NOMO-1 (cell line): ENCODE measurements at regions not wholly inside any gene's neighbourhood (a gene's known extent, or its start where the extent isn't known, plus 50 kb on each side); places are given as distances from the start of the nearest gene placed in this dataset.

Source experiments
- DNase-seq, 2 experiments: peaks; one replicate each; lab custom pipeline; 2025; ENCODE audit not compliant: unreplicated experiment in 2 of 2; lab: John Stamatoyannopoulos, UW

GRCh38 chr10:128722947-128723346 is 596.7 kb upstream of the MKI67 start:
- no peak for DNase-seq

GRCh38 chr10:128723631-128724205 is 597.5 kb upstream of the MKI67 start:
- no peak for DNase-seq

GRCh38 chr10:128725531-128725930 is 599.3 kb upstream of the MKI67 start:
- no peak for DNase-seq

DNA sequence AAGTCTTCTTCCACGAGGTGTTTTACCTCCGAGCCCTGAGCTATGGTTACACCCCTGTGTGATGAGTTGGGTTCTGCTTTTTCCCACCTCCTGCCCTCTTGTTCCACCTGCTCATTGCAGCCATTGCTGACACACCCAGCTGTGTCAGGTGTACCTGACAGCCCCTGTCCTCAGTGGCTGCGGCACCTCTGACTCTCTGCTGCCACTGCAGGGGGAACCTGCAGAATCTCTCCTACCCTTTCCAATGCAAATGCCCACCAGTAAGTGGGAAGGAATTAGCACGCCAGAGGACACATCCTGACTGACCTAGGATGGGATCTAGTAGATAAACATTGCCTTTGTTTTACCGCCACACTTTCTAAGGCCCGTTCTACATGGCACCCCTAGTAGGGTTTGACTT is 600.9 kb upstream of the MKI67 start:
- peak in 1 of 2 experiments; percentile 6 for DNase-seq

DNA sequence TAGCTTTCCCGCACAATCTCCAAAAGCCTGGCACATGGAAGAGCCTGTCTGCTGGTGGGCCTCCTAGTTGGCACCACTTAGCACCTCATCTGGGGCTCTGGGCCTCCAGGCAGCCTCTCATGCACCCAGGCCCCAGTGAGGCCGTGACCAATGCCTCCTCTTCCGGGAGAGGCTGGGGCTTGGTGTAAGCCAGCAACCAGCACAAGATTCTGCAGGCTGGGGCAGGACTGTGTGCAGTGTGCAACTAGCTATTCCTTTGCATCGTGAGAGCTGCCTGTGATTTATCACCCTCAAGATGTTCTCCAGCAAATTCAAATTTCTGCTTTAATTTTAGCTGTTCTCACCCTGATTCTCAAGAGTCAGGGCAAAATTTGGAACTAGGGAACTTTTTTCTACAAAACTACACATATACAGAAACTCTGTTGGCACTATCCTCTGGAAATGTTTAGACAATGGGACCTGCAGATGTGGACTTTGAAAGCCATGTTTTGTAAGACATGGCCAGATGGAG is 603.7 kb upstream of the MKI67 start:
- DNase-seq = no peak

DNA sequence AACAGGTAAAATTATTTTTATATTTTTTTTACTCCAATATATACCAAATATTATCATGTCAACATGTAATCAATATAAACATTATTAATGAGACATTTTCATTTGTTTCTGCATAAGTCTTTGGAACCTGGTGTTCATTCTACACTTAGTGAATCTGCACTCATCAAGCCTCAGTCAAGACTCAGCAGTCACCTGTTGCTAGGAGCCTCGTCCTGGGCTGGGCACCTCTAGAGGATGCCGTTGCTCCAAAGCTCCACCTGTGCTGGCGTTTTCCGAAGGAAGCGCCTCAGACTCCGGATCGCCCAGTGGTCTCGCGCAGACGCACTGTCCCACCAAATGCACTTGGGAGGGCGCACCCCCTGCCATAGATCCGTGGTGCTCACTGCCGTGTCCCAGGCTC is 604.7 kb upstream of the MKI67 start:
- no peak for DNase-seq

GRCh38 chr10:128734161-128734560 is 607.9 kb upstream of the MKI67 start:
- DNase-seq = no peak

- no peak for DNase-seq
Measured at GRCh38 chr10:128734734-128735133, 608.5 kb upstream of the MKI67 start.

DNA sequence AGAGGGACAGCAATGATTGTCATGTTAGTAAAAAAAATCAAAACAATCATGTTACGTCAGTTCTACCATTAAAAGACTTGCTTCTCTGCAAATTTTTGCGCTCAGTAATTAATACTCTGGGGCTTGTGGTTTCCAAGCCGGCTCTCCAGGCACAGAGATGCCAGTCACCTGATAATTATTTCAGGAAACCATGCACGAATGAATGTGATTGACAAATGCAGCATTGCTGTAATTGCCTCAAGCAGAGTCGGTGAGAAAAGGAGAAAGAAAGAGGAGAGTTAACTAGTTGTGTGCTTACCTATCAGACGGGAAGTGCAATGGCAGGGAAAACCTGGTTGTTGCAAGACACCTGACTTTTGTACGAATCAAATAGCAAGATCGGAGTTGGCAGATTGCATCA is 609.8 kb upstream of the MKI67 start:
- no peak for DNase-seq

DNA sequence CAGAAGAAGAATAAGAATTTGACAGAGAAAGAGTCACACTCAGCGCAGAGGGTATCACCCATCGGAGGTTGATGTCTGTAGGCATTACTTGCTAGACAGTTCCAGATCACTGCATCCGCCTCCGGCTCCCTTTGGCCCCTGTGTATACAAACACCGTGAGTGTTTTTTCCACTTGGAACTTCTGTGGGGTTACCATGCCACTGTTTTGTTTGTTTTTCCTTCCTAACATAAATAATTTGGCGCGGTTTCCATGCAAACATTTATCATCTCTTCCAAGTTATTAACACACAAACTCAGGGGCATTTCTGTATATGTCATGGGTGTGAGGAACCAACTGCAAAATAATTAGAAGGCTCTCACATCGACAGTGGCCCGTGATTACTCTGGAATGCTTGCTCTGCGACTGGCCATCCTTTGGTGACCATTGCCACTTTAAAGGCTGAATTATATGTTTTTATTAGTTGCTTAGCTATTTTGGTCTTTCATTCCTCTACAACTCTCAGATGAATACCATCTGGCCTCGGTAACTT is 612.2 kb upstream of the MKI67 start:
- DNase-seq = no peak

DNA sequence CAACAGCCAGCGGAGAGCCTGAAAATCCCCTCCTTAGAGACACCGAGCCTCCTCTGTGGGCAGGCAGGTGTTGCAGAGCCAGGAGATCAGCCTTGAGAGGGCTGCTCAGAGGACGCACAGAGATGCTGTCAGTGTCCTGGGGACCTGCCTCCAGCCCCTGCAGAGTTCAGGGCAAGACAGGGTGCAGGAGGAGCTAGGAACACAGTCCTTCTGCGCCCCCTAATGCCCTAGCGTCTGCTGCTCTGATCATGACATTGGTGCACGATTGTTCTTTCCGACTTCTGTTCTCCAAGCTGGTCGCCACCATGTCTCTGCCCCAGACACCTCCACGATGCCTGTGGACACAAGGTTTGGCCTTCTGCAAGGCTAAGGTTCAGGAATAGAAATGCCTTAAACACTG is 613.7 kb upstream of the MKI67 start:
- no peak for DNase-seq

GRCh38 chr10:128741180-128741579 is 615.0 kb upstream of the MKI67 start:
- no peak for DNase-seq

- DNase-seq = no peak
Measured at GRCh38 chr10:128741680-128742079, 615.5 kb upstream of the MKI67 start.

DNA sequence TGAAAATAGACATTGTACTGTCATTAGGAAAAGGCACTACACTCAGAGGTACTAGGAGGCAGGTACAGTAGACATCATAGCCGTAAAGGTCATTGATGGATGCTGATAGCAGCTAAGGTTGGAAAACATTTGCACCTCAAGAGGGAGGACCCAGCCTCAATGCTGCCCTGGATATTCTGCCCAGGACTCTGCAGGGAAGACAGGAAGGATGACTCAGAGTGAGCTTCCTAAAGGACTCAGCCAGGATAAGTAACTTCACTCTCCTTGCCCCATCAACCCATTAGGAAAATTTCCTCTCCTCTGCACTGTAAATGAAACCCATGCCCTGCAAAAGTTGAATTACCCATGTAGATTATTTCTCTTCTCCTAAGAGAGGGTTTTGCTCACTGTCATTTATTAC is 617.9 kb upstream of the MKI67 start:
- no peak for DNase-seq

- no peak for DNase-seq
Measured at GRCh38 chr10:128744811-128745305, 618.6 kb upstream of the MKI67 start.

DNA sequence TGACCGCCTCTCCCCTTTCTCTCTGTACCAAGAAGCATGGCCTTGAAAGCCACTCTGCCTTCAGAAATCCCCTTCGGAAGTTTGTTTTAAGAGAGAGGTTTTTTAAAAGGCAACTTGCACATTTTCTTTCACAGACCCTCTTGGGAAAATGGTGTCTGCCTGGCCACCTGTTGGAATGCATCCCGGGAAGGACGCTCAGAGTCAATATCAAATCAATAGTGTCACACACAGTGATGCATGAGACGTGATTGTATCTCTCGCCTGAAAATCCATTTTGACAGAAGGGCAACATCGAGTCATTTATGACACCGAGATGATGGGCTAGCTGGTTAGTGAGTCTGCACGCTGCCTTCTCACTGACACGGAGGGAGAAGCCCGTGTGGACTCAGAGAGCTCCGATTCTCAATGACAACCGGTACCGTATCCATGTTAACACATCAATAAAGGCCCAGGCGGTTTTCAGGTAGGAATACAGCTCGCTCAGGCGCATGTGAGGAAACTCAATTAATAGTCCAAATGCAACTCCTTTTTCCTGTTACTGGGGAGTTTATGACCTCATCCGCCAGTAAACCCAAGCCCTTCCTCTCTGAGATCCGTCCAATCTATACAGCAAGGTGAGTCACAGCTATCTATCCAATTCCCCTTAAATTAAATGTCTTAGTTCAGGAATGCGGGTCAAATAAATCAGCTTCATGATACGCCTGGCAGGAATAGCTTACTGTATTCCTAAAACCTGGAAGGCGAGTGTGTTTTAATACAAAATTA is 621.5 kb upstream of the MKI67 start:
- DNase-seq = no peak

DNA sequence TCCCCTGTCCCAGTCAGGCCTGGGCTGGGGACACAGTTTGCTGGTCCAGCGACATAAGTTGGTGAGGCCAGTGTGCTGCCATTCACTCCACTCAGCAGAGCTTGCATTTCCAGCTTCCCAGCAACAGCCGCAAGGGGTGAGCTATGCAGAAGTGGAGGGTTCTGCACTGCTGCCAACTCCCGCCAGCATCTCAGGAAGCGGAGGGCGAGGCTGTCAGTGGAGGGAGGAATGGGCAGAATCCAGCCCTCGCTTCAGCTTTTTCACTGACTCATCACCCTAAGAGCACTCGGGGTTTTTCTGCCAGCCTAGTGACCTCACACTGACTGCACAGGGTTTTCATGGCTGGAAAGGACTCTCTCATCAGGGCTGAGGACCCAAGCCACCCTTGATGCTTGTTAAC is 625.1 kb upstream of the MKI67 start:
- no peak for DNase-seq

- no peak for DNase-seq
Measured at GRCh38 chr10:128751851-128752250, 625.6 kb upstream of the MKI67 start.

DNA sequence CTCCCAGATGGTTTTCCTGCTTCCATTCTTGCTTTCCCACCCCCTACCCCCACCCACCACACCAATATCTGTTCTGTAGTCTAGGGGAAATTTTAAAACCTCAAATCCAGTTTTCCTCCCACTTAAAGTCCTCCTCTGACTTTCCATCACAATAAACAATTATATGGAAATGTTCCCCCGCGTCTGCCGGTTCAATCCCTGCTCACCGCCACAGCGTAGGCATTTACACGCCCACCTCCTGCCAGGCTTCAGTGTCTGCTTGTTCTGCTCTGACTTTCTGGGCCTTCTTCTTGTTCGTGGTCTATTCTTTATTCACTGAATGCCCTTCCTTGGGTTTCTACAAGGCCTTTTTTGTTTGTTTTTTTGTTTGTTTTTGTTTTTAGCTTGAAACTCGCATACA is 633.0 kb upstream of the MKI67 start:
- no peak for DNase-seq

DNA sequence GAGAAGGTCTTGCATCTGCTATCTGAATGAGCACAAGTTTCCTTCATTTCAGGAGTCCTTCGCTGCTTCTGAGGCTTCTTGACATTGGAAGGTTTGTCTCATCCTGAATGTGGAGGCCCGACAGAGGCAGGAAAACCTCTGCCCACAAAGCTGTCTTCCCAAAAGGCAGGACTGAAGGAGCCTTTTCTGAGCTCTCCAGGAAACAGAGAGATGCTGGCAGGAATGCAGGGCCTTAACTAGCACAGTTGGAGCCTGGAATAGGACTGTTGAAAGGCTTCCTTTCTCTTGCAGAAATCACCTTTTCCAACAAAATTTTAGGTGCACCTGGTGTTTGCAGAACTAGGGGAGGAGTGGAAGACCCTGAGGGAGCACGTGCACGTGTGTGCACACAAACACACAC is 637.4 kb upstream of the MKI67 start:
- DNase-seq = no peak

DNA sequence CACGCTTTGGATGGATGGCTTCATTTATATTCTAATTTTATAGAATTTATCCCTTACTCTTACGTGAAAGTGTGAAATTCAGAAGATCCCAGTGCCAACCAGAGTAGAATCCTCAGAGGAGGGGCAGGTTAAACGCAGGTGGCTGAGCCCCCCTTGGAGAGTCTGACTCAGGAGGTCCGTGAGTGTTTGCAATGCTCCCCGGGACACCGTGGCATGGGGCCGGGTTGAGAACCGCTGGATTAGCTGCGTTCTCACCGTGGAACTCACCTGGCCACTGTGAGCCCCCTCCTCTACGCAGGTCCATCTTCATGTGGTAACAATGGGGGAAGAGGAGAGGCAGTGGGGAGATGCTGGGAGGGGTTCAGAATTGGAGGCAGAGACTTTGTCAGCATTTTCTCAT is 638.0 kb upstream of the MKI67 start:
- no peak for DNase-seq

DNA sequence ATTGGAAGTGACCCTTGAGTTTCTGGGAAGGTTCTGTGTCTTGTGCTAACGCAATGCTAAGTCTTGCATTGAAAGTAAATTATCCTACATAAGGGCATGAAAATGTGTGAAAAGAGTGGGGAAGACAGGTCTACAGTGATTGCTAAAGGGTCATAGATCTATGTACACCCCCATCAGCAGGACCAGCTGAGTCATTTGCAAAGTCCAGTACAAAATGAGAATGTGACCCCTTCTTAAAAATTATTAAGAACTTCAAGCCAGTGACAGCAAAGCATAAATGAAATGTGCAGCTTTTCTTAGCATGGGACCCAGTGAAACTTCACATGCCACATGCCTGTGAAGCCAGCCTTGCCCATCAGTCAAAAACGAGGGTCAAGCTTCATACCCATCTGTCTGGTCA is 640.7 kb upstream of the MKI67 start:
- DNase-seq = no peak
